ENCODE measurements at regions not wholly inside any gene's neighbourhood (a gene's known extent, or its start where the extent isn't known, plus 50 kb on each side); places are given as distances from the start of the nearest gene placed in this dataset.
"Not testable (repeated sequence)": the region's sequence is repeated elsewhere in the genome, so short reads cannot be mapped to it uniquely, and the experiment has no call there.

- no peaks in the 10 kb centered on the region for H3K4me1 Mint-ChIP-seq
These were observed 87.4 kb upstream of the PIP4K2A start for GRCh38 chr10:22801785-22802184.

GRCh38 chr10:22797796-22798195, 83.4 kb upstream of the PIP4K2A start:
- not testable (repeated sequence) for H2BK12ac ChIP-seq (ENCODE audit: insufficient read length, low read depth, low read length); H3K27me3 ChIP-seq (ENCODE audit: insufficient read depth, low read length); H4K8ac ChIP-seq (replicated peaks; ENCODE audit: insufficient read length, low read depth, low read length); H3K9ac ChIP-seq (ENCODE audit: extremely low read depth, insufficient read length, low read length); H3K36me3 Mint-ChIP-seq (ENCODE audit: insufficient read depth in 1 of 3, low read depth in 3 of 3); H3K18ac ChIP-seq (ENCODE audit: insufficient read length, low read depth, low read length); H3K23ac ChIP-seq (ENCODE audit: insufficient read length, low read depth, low read length); H3K27ac Mint-ChIP-seq; H3K4ac ChIP-seq (ENCODE audit: low read depth, low read length); H3K4me1 ChIP-seq (ENCODE audit: insufficient read depth, low read length); H2AFZ ChIP-seq (ENCODE audit: low read length); H3K4me3 Mint-ChIP-seq; H3K79me2 ChIP-seq (ENCODE audit: insufficient read depth, low read length); H4K5ac ChIP-seq (ENCODE audit: insufficient read length, low read depth, low read length); DNase-seq; H3K9me3 ChIP-seq (ENCODE audit: control insufficient read depth, low read depth, low read length); H2BK15ac ChIP-seq (ENCODE audit: low read depth, low read length); H3K56ac ChIP-seq (ENCODE audit: insufficient read length, low read depth, low read length); H3K4me2 ChIP-seq (ENCODE audit: insufficient read depth, insufficient read length, low read length); H4K91ac ChIP-seq (ENCODE audit: insufficient read length, low read depth, low read length); H3K9me3 Mint-ChIP-seq; H2BK5ac ChIP-seq (ENCODE audit: insufficient read length, low read length); H3T11ph ChIP-seq (ENCODE audit: low read length); H3K79me1 ChIP-seq (ENCODE audit: insufficient read depth, low read depth, low read length, poor library complexity, severe bottlenecking); H2BK20ac ChIP-seq (ENCODE audit: low read depth, low read length, poor library complexity, severe bottlenecking); H3K27ac ChIP-seq (ENCODE audit: insufficient read length, low read depth, low read length); H3K23me2 ChIP-seq (ENCODE audit: insufficient read length, low read depth, low read length, poor library complexity, severe bottlenecking); H3K14ac ChIP-seq (ENCODE audit: insufficient read depth, low read length); H4K20me1 ChIP-seq (ENCODE audit: control insufficient read depth, insufficient read depth, insufficient read length); H2AK5ac ChIP-seq (ENCODE audit: insufficient read length, low read length); H2BK120ac ChIP-seq (ENCODE audit: low read depth, low read length, poor library complexity, severe bottlenecking); H3K4me1 Mint-ChIP-seq; H3K27me3 Mint-ChIP-seq (ENCODE audit: low read depth)
- WGBS (ENCODE audit: extremely low coverage, insufficient read length, low lambda C conversion rate): no CpG with 5 or more reads among the region's 1 CpG

More at GRCh38 chr10:22801785-22802184, 87.4 kb upstream of the PIP4K2A start:
- H3T11ph ChIP-seq (ENCODE audit: low read length): no peak overlapping the region
- H2BK20ac ChIP-seq (ENCODE audit: low read depth, low read length, poor library complexity, severe bottlenecking): no peak overlapping the region
- no peaks in the 10 kb centered on the region for H4K20me1 ChIP-seq (ENCODE audit: control insufficient read depth, insufficient read depth, insufficient read length)
- no peak overlapping the region for H3K4me2 ChIP-seq (ENCODE audit: insufficient read depth, insufficient read length, low read length)
- no peaks in the 10 kb centered on the region for H3K9me3 ChIP-seq (ENCODE audit: control insufficient read depth, low read depth, low read length)
- no peak overlapping the region for H3K9ac ChIP-seq (ENCODE audit: extremely low read depth, insufficient read length, low read length)
- H3K23ac ChIP-seq (ENCODE audit: insufficient read length, low read depth, low read length): no peak overlapping the region
- H2BK5ac ChIP-seq (ENCODE audit: insufficient read length, low read length): no peak overlapping the region
- no peak overlapping the region for H4K8ac ChIP-seq (replicated peaks; ENCODE audit: insufficient read length, low read depth, low read length)
- TF ChIP-seq CTCF (conservative IDR thresholded peaks at IDR 0.05): no peak
- no peak overlapping the region for H3K14ac ChIP-seq (ENCODE audit: insufficient read depth, low read length)
- no peak overlapping the region for H3K4ac ChIP-seq (ENCODE audit: low read depth, low read length)
- WGBS (ENCODE audit: extremely low coverage, insufficient read length, low lambda C conversion rate): no CpG with 5 or more reads among the region's 1 CpG
- no peaks in the 10 kb centered on the region for H3K79me1 ChIP-seq (ENCODE audit: insufficient read depth, low read depth, low read length, poor library complexity, severe bottlenecking)
- no peak for DNase-seq
- no peak overlapping the region for H4K91ac ChIP-seq (ENCODE audit: insufficient read length, low read depth, low read length)
- H3K79me2 ChIP-seq (ENCODE audit: insufficient read depth, low read length): no peaks in the 10 kb centered on the region
- no peak overlapping the region for H2BK120ac ChIP-seq (ENCODE audit: low read depth, low read length, poor library complexity, severe bottlenecking)
- H2AFZ ChIP-seq (ENCODE audit: low read length): no peak overlapping the region
- H2BK15ac ChIP-seq (ENCODE audit: low read depth, low read length): no peak overlapping the region
- no peaks in the 10 kb centered on the region for H3K23me2 ChIP-seq (ENCODE audit: insufficient read length, low read depth, low read length, poor library complexity, severe bottlenecking)
- H3K18ac ChIP-seq (ENCODE audit: insufficient read length, low read depth, low read length): no peak overlapping the region
- H2BK12ac ChIP-seq (ENCODE audit: insufficient read length, low read depth, low read length): no peak overlapping the region
- Mint-ChIP-seq H3K27ac (no peak overlapping the region), H3K36me3 (ENCODE audit: insufficient read depth in 1 of 3, low read depth in 3 of 3) (no peaks in the 10 kb centered on the region), H3K27me3 (ENCODE audit: low read depth) (peaks cover 17% of the 10 kb centered on the region), H3K9me3 (no peaks in the 10 kb centered on the region), H3K4me3 (no peak overlapping the region)
- H3K27ac ChIP-seq (ENCODE audit: insufficient read length, low read depth, low read length): no peak overlapping the region
- H2AK5ac ChIP-seq (ENCODE audit: insufficient read length, low read length): no peak overlapping the region
- no peaks in the 10 kb centered on the region for H3K4me1 ChIP-seq (ENCODE audit: insufficient read depth, low read length)
- H4K5ac ChIP-seq (ENCODE audit: insufficient read length, low read depth, low read length): no peak overlapping the region
- H3K27me3 ChIP-seq (ENCODE audit: insufficient read depth, low read length): no peaks in the 10 kb centered on the region
- no peak overlapping the region for H3K56ac ChIP-seq (ENCODE audit: insufficient read length, low read depth, low read length)

Measured in H9 (cell line).